ENCODE measurements at regions not wholly inside any gene's neighbourhood (a gene's known extent, or its start where the extent isn't known, plus 50 kb on each side); places are given as distances from the start of the nearest gene placed in this dataset.

DNA sequence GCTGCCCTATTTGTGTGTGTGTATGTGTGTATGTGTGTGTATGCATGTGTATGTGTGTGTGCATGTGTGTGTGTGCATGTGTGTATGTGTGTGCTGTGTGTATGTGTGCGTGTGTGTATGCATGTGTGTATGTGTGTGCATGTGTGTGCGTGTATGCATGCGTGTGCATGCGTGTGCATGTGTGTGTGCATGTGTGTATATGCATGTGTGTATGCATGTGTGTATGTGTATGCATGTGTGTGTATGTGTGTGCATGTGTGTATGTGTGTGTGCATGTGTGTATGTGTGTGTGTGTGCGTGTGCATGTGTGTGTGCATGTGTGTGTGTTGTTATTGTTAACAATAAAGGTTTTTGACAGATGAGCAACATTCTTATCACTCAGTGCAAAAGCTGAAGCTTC is 110.8 kb upstream of the HES1 start:
- no peak for DNase-seq (ENCODE audit: low spot score, unreplicated experiment)
- H3K9me3 Mint-ChIP-seq (ENCODE audit: low read depth), result no peaks in the 10 kb centered on the region
- no peak overlapping the region for H3K4me3 Mint-ChIP-seq (ENCODE audit: low read depth)
- H3K36me3 Mint-ChIP-seq (ENCODE audit: insufficient read depth), result no peaks in the 10 kb centered on the region
- peaks cover 19% of the 10 kb centered on the region for H3K4me1 Mint-ChIP-seq (ENCODE audit: low read depth)
- no peak overlapping the region for H3K27ac Mint-ChIP-seq
- H3K27me3 Mint-ChIP-seq, result no peaks in the 10 kb centered on the region
- TF ChIP-seq, protein P1, sequence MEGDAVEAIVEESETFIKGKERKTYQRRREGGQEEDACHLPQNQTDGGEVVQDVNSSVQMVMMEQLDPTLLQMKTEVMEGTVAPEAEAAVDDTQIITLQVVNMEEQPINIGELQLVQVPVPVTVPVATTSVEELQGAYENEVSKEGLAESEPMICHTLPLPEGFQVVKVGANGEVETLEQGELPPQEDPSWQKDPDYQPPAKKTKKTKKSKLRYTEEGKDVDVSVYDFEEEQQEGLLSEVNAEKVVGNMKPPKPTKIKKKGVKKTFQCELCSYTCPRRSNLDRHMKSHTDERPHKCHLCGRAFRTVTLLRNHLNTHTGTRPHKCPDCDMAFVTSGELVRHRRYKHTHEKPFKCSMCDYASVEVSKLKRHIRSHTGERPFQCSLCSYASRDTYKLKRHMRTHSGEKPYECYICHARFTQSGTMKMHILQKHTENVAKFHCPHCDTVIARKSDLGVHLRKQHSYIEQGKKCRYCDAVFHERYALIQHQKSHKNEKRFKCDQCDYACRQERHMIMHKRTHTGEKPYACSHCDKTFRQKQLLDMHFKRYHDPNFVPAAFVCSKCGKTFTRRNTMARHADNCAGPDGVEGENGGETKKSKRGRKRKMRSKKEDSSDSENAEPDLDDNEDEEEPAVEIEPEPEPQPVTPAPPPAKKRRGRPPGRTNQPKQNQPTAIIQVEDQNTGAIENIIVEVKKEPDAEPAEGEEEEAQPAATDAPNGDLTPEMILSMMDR (IDR thresholded peaks at IDR 0.05; ENCODE audit: unreplicated experiment), result no peak

GRCh38 chr3:194025951-194026350 is 110.0 kb upstream of the HES1 start:
- H3K27me3 Mint-ChIP-seq, result no peaks in the 10 kb centered on the region
- TF ChIP-seq, protein P1 (IDR thresholded peaks at IDR 0.05; ENCODE audit: unreplicated experiment), result no peak
- no peaks in the 10 kb centered on the region for H3K36me3 Mint-ChIP-seq (ENCODE audit: insufficient read depth)
- no peak for DNase-seq (ENCODE audit: low spot score, unreplicated experiment)
- no peak overlapping the region for H3K4me3 Mint-ChIP-seq (ENCODE audit: low read depth)
- no peak overlapping the region for H3K27ac Mint-ChIP-seq
- peaks cover 22% of the 10 kb centered on the region for H3K4me1 Mint-ChIP-seq (ENCODE audit: low read depth)
- no peaks in the 10 kb centered on the region for H3K9me3 Mint-ChIP-seq (ENCODE audit: low read depth)

DNA sequence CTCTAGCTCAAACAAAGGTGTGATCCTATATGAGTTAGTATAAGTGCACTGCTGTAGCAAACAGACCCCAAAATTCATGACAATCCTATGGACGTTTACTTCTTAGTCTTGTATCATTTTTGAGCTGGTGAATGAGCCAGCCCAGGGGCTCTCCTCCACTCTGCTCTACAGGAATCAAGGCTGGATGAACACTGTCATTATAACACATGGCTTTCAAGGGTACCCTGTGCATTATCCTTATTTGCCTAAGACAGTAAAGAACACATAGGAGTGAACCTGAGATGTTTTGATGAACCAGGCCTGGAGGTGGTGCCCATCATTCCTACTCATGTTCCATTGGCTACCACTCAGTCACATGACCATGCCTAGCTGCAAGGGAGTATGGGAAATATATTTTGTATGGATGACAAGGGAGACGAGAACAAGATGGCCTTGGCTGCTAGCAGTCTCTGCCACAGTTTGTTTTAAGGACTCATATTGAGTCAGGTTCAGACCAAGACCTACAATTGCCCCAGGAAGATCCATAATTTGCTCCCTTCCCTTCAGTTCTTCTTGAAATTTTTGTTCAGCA is 107.4 kb upstream of the HES1 start:
- H3K27me3 Mint-ChIP-seq, result peaks cover 7% of the 10 kb centered on the region
- DNase-seq (ENCODE audit: low spot score, unreplicated experiment), result no peak
- TF ChIP-seq, protein P1 (IDR thresholded peaks at IDR 0.05; ENCODE audit: unreplicated experiment), result no peak
- no peak overlapping the region for H3K4me3 Mint-ChIP-seq (ENCODE audit: low read depth)
- no peaks in the 10 kb centered on the region for H3K9me3 Mint-ChIP-seq (ENCODE audit: low read depth)
- H3K36me3 Mint-ChIP-seq (ENCODE audit: insufficient read depth), result no peaks in the 10 kb centered on the region
- peaks cover 36% of the 10 kb centered on the region for H3K4me1 Mint-ChIP-seq (ENCODE audit: low read depth)
- no peak overlapping the region for H3K27ac Mint-ChIP-seq

GRCh38 chr3:194029846-194030245 is 106.1 kb upstream of the HES1 start:
- H3K9me3 Mint-ChIP-seq (ENCODE audit: low read depth), result no peaks in the 10 kb centered on the region
- no peak overlapping the region for H3K4me3 Mint-ChIP-seq (ENCODE audit: low read depth)
- H3K27ac Mint-ChIP-seq, result no peak overlapping the region
- peaks cover 39% of the 10 kb centered on the region for H3K4me1 Mint-ChIP-seq (ENCODE audit: low read depth)
- no peaks in the 10 kb centered on the region for H3K36me3 Mint-ChIP-seq (ENCODE audit: insufficient read depth)
- no peak for DNase-seq (ENCODE audit: low spot score, unreplicated experiment)
- TF ChIP-seq, protein P1 (IDR thresholded peaks at IDR 0.05; ENCODE audit: unreplicated experiment), result no peak
- peaks cover 18% of the 10 kb centered on the region for H3K27me3 Mint-ChIP-seq

DNA sequence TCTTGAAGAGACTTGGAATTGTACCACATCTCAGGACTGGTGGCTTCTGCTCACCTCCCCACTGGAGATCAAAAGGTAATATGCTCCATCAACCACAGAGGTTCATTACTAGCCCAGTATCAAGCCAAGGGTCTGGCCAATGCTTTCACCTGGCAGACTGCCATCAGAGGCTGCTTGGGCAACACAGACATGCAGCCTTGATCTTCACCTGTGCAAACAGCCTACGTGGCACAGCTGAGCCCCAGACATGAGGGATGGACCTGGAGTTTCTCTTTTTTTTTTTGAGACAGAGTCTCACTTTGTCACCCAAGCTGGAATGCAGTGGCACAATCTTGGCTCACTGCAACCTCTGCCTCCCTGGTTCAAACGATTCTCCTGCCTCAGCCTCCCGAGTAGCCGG is 105.6 kb upstream of the HES1 start:
- H3K27me3 Mint-ChIP-seq, result peaks cover 19% of the 10 kb centered on the region
- H3K9me3 Mint-ChIP-seq (ENCODE audit: low read depth), result no peaks in the 10 kb centered on the region
- no peaks in the 10 kb centered on the region for H3K36me3 Mint-ChIP-seq (ENCODE audit: insufficient read depth)
- TF ChIP-seq, protein P1 (IDR thresholded peaks at IDR 0.05; ENCODE audit: unreplicated experiment), result no peak
- H3K4me1 Mint-ChIP-seq (ENCODE audit: low read depth), result peaks cover 39% of the 10 kb centered on the region
- H3K27ac Mint-ChIP-seq, result no peak overlapping the region
- H3K4me3 Mint-ChIP-seq (ENCODE audit: low read depth), result no peak overlapping the region
- DNase-seq (ENCODE audit: low spot score, unreplicated experiment), result no peak
